Adrenal gland (tissue), 9 donors: ENCODE measurements at regions not wholly inside any gene's neighbourhood (a gene's known extent, or its start where the extent isn't known, plus 50 kb on each side); places are given as distances from the start of the nearest gene placed in this dataset.
A peak's percentile ranks its signal among the peaks of the same experiment; 100 is the strongest.

Experiments
- DNase-seq, 7 donors: peaks; one replicate each; pipeline ENCODE4 v3.0.0-alpha.2; 2019 to 2020
- H3K27ac ChIP-seq, 5 donors: fragments of 200-600 bp; sonication (generic) in 4 of 5; 1 replicate in 3 of 5; 2 replicates in 2 of 5; pipeline versions ENCODE4 v1.5.1 to v1.8.0; 2016 to 2020; ENCODE audit warnings: mild to moderate bottlenecking in 1 of 5
- H3K27me3 ChIP-seq: fragments of 200-600 bp; 2 replicates; pipeline ENCODE4 v1.8.0; 2021
- H3K36me3 ChIP-seq, 2 donors: fragments of 200-600 bp; replicated peaks in 1 of 2; 1 replicate in 1 of 2; 2 replicates in 1 of 2; pipeline versions ENCODE4 v1.5.1 to v1.8.0; 2018 to 2022
- H3K4me1 ChIP-seq, 2 donors: fragments of 200-600 bp; replicated peaks in 1 of 2; 1 replicate in 1 of 2; 2 replicates in 1 of 2; pipeline versions ENCODE4 v1.5.1 to v1.8.0; 2018 to 2021
- H3K4me3 ChIP-seq, 4 donors: fragments of 200-600 bp; sonication (generic) in 3 of 4; one replicate each; pipeline ENCODE4 v1.5.1; 2016 to 2018
- H3K9me3 ChIP-seq, 3 donors: fragments of 200-600 bp; sonication (generic) in 1 of 3; replicated peaks in 1 of 3; 1 replicate in 2 of 3; 2 replicates in 1 of 3; pipeline versions ENCODE4 v1.5.1 to v1.8.0; 2016 to 2021
- POLR2A ChIP-seq, 2 donors: fragments of 450-650 bp; IDR thresholded peaks; one replicate each; pipeline ENCODE4 v1.6.1; 2017; ENCODE audit warnings: antibody characterized with exemption in 2 of 2, mild to moderate bottlenecking in 2 of 2, moderate library complexity in 1 of 2
- WGBS, 4 donors: extraction: QIAGEN DNeasy Blood & Tissue Kit in 2 of 4; methylation state at CpG; one replicate each; pipeline versions ENCODE4 v1.1.5 to v1.1.7; 2013 to 2017; 5-methylcytosine and 5-hydroxymethylcytosine counted together
- intact Hi-C, 2 donors: fragments of 100-400 bp; cut with DNase I; formaldehyde crosslinking; loops; one replicate each; pipeline versions ENCODE4 v1.14.1 to v1.15.0; 2022 to 2023
- TF ChIP-seq, protein P1 (sequence below), 6 experiments: fragments of 450-650 bp in 4 of 6; fragments of 200-600 bp in 2 of 6; sonication (generic) in 1 of 6; IDR thresholded peaks; 1 replicate in 5 of 6; 2 replicates in 1 of 6; pipeline versions ENCODE4 v1.5.1 to v1.8.0; 2016 to 2021; ENCODE audit warnings: antibody characterized with exemption in 6 of 6, mild to moderate bottlenecking in 2 of 6, moderate library complexity in 1 of 6
- donor health status: healthy with polysubstance abuse.
- donor health status: Bipolar disorder and iron deficiency.
- donor health status: DM: yes; HTN: yes; CAD: no.
- donor health status: DM: no; HTN: no; CAD: no.
- donor health status: DM: no; HTN: no; CAD: no.

DNA sequence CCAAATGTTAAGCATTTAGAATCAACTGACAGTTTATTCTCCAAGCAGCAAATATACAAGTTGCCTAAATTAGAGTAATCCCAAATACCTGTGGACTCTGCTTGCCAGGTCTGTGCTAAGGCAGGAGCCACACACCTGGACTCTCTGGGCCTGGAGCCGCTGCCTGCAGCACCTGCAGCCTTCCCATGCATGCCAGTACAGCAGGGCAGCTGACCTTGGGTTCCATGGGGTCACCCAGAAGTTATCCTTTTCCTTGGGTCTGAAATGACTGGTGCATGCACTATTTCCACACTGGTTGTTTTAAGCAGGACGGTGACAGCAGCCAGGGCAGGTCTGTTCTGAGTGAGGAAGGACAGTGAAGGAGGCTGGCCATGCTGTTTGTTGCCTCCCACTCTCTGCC lies 573.2 kb downstream of the GLRX3 start:
- 83 to 88% (median 84%) methylated on average over 1 to 2 of the region's 2 CpGs for WGBS, 4 donors
- no peaks in the 10 kb centered on the region for H3K27me3 ChIP-seq
- H3K27ac ChIP-seq = no peak overlapping the region
- no peaks in the 10 kb centered on the region for H3K36me3 ChIP-seq
- intact Hi-C loops = no loop called here
- H3K9me3 ChIP-seq = no peaks in the 10 kb centered on the region
- H3K4me3 ChIP-seq = no peak overlapping the region
- TF ChIP-seq POLR2A (IDR thresholded peaks at IDR 0.05) = no peak
- TF ChIP-seq, protein P1, sequence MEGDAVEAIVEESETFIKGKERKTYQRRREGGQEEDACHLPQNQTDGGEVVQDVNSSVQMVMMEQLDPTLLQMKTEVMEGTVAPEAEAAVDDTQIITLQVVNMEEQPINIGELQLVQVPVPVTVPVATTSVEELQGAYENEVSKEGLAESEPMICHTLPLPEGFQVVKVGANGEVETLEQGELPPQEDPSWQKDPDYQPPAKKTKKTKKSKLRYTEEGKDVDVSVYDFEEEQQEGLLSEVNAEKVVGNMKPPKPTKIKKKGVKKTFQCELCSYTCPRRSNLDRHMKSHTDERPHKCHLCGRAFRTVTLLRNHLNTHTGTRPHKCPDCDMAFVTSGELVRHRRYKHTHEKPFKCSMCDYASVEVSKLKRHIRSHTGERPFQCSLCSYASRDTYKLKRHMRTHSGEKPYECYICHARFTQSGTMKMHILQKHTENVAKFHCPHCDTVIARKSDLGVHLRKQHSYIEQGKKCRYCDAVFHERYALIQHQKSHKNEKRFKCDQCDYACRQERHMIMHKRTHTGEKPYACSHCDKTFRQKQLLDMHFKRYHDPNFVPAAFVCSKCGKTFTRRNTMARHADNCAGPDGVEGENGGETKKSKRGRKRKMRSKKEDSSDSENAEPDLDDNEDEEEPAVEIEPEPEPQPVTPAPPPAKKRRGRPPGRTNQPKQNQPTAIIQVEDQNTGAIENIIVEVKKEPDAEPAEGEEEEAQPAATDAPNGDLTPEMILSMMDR (IDR thresholded peaks at IDR 0.05) = no peak
- no peak for DNase-seq
- no peaks in the 10 kb centered on the region for H3K4me1 ChIP-seq

- no peak overlapping the region for H3K4me3 ChIP-seq
- no peak for DNase-seq
- H3K9me3 ChIP-seq = no peaks in the 10 kb centered on the region
- no peaks in the 10 kb centered on the region for H3K27me3 ChIP-seq
- no peaks in the 10 kb centered on the region for H3K36me3 ChIP-seq
- no peak for TF ChIP-seq POLR2A (IDR thresholded peaks at IDR 0.05)
- TF ChIP-seq, protein P1 (IDR thresholded peaks at IDR 0.05) = no peak
- WGBS, 4 donors = 73 to 89% (median 78%) methylated on average over 11 to 14 of the region's 14 CpGs
- no peaks in the 10 kb centered on the region for H3K4me1 ChIP-seq
- no peak overlapping the region for H3K27ac ChIP-seq
- intact Hi-C loops = no loop called here
Measured at GRCh38 chr10:130711072-130711471, 574.9 kb downstream of the GLRX3 start.

DNA sequence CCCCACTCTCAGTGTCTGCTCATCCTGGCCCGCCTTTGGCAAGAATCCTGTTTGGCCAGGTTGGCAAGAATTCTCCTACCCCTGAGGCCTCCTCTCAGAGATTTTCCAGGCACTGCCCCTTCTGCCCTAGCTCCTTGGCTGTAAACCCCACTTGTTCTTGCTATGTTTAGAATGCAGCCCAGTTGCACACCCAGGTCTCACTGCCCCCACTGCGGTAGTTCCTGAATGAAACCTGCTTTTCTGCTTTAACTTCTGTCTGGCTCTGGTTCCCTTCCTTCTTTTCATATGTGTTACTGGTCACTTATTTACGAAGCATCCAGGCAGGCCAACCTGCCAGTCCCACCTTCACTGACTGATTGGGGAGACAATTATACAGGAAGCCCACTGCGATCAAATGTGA lies 576.9 kb downstream of the GLRX3 start:
- Histone ChIP-seq H3K4me1 (no peaks in the 10 kb centered on the region), H3K27me3 (no peaks in the 10 kb centered on the region), H3K36me3 (no peaks in the 10 kb centered on the region), H3K4me3 (no peak overlapping the region), H3K9me3 (no peaks in the 10 kb centered on the region), H3K27ac (peak overlapping the region in 1 of 5 donors; percentile 34)
- TF ChIP-seq, protein P1 (IDR thresholded peaks at IDR 0.05) = no peak
- no peak for TF ChIP-seq POLR2A (IDR thresholded peaks at IDR 0.05)
- no peak for DNase-seq
- WGBS, 4 donors = 74 to 87% (median 78%) methylated on average over 4 of the region's 4 CpGs
- intact Hi-C loops = no loop called here

DNA sequence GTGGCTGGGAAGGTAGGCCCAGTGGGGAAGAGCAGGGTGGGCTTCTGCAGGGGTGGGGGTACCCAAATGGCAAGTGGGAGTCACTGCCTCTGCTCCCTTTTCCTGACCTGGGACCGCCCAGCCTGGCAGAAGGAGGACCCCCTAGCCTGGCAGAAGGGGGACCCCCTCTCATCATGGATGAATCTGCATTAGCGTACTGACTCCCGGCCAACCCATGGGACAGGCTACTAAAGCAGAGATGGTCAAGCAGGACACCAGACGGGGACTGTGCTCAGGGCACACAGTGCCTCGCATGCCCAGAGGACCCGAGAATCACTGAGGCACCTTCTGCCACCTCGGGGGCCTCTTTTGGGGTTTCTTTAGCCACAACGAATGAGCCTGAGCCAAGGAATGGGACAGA lies 577.5 kb downstream of the GLRX3 start:
- WGBS, 4 donors = 72 to 87% (median 80%) methylated on average over 6 to 8 of the region's 8 CpGs
- H3K4me3 ChIP-seq = no peak overlapping the region

More for the DNA sequence above, 577.5 kb downstream of the GLRX3 start:
- no peak for DNase-seq
- intact Hi-C loops = no loop called here
- Histone ChIP-seq H3K27ac (no peak overlapping the region), H3K9me3 (no peaks in the 10 kb centered on the region), H3K27me3 (no peaks in the 10 kb centered on the region), H3K36me3 (no peaks in the 10 kb centered on the region), H3K4me1 (no peaks in the 10 kb centered on the region)
- TF ChIP-seq POLR2A (IDR thresholded peaks at IDR 0.05) = no peak
- TF ChIP-seq, protein P1 (IDR thresholded peaks at IDR 0.05) = no peak
